IMR-90 (cell line): ENCODE measurements at regions not wholly inside any gene's neighbourhood (a gene's known extent, or its start where the extent isn't known, plus 50 kb on each side); places are given as distances from the start of the nearest gene placed in this dataset.
"Not testable (repeated sequence)": the region's sequence is repeated elsewhere in the genome, so short reads cannot be mapped to it uniquely, and the experiment has no call there.

Experiments
- ATAC-seq: fragments of 200-7000 bp; cut with Tn5 transposase; 2 replicates; pipeline ENCODE4 v1.9.1; 2020; ENCODE audit warnings: low read depth, mild to moderate bottlenecking, moderate library complexity
- BruUV-seq: library from RNA; stranded (reverse); fragments of 400-500 nt; replicated peaks from 2 replicates; lab custom pipeline; 2021; lab: Mats Ljungman, UMichigan
- CTCF ChIA-PET: fragments of 300-600 bp; formaldehyde crosslinking; extraction: SDS; loops from one replicate; lab custom pipeline; 2021; ENCODE audit warnings: antibody characterized with exemption; lab: Yijun Ruan, JAX
- POLR2A ChIA-PET: fragments of 300-600 bp; sonication (Branson Sonifier 250); formaldehyde crosslinking; loops from one replicate; lab custom pipeline; 2022; ENCODE audit warnings: antibody characterized with exemption; ENCODE audit not compliant: unreplicated experiment; lab: Charles Lee
- DNase-seq: peaks from one replicate; pipeline ENCODE4 v3.0.0; 2013
- H2AFZ ChIP-seq: replicated peaks from 2 replicates; pipeline ENCODE3; 2013; ENCODE audit warnings: low read length, mild to moderate bottlenecking; ENCODE audit not compliant: poor library complexity
- H2AK5ac ChIP-seq: 2 replicates; pipeline ENCODE4 v1.6.1; 2013; ENCODE audit warnings: low read depth, low read length, inconsistent platforms
- H2AK9ac ChIP-seq: replicated peaks from 2 replicates; pipeline ENCODE3; 2013; ENCODE audit warnings: mild to moderate bottlenecking, low read depth, low read length, moderate library complexity; ENCODE audit not compliant: poor library complexity
- H2BK120ac ChIP-seq: 2 replicates; pipeline ENCODE4 v1.6.1; 2013; ENCODE audit warnings: low read depth, low read length, inconsistent platforms
- H2BK15ac ChIP-seq: 3 replicates; pipeline ENCODE4 v1.6.1; 2013; ENCODE audit warnings: low read depth, low read length, inconsistent platforms
- H2BK20ac ChIP-seq: 2 replicates; pipeline ENCODE4 v1.6.1; 2013; ENCODE audit warnings: low read depth, mild to moderate bottlenecking, inconsistent platforms, low read length, moderate library complexity
- H2BK5ac ChIP-seq: 2 replicates; pipeline ENCODE4 v1.6.1; 2013; ENCODE audit warnings: mild to moderate bottlenecking, low read depth, low read length, inconsistent platforms; ENCODE audit not compliant: poor library complexity, severe bottlenecking
- H3K14ac ChIP-seq: replicated peaks from 2 replicates; pipeline ENCODE4 v1.6.1; 2013; ENCODE audit warnings: low read depth, low read length, inconsistent platforms
- H3K18ac ChIP-seq: 2 replicates; pipeline ENCODE4 v1.6.1; 2013; ENCODE audit warnings: low read depth, low read length, control low read depth
- H3K23ac ChIP-seq: 2 replicates; pipeline ENCODE4 v1.6.1; 2013; ENCODE audit warnings: low read depth, low read length, inconsistent platforms
- H3K27ac ChIP-seq: 2 replicates; pipeline ENCODE4 v1.5.1; 2013; ENCODE audit warnings: mild to moderate bottlenecking, control low read depth, low read length; ENCODE audit not compliant: insufficient read depth
- H3K27me3 ChIP-seq: 2 replicates; pipeline ENCODE4 v1.6.1; 2013; ENCODE audit warnings: low read length; ENCODE audit not compliant: control insufficient read depth, insufficient read depth
- H3K36me3 ChIP-seq: 2 replicates; pipeline ENCODE4 v1.6.1; 2013; ENCODE audit warnings: low read length, mixed read lengths; ENCODE audit not compliant: control insufficient read depth, insufficient read depth
- H3K4ac ChIP-seq: 2 replicates; pipeline ENCODE4 v1.6.1; 2013; ENCODE audit warnings: low read depth, low read length, inconsistent platforms
- H3K4me1 ChIP-seq: 2 replicates; pipeline ENCODE4 v1.6.1; 2013; ENCODE audit warnings: low read length, mixed read lengths; ENCODE audit not compliant: control insufficient read depth, insufficient read depth
- H3K4me2 ChIP-seq: 2 replicates; pipeline ENCODE4 v1.6.1; 2013; ENCODE audit warnings: low read depth, mild to moderate bottlenecking, control low read depth, low read length, moderate library complexity
- H3K4me3 ChIP-seq: 2 replicates; pipeline ENCODE4 v1.5.1; 2013; ENCODE audit warnings: low read depth, mild to moderate bottlenecking, control low read depth, low read length, moderate library complexity; ENCODE audit not compliant: insufficient read depth
- H3K56ac ChIP-seq: 2 replicates; pipeline ENCODE4 v1.6.1; 2013; ENCODE audit warnings: low read length, inconsistent platforms; ENCODE audit not compliant: insufficient read depth; ENCODE audit errors: extremely low read depth
- H3K79me1 ChIP-seq, 2 experiments: 2 replicates each; pipeline ENCODE4 v1.6.1; 2013; ENCODE audit warnings: low read length in 2 of 2, inconsistent platforms in 1 of 2, low read depth in 1 of 2
- H3K9ac ChIP-seq: 2 replicates; pipeline ENCODE4 v1.6.1; 2013; ENCODE audit warnings: low read depth, low read length, control low read depth
- H3K9me1 ChIP-seq: 2 replicates; pipeline ENCODE4 v1.6.1; 2013; ENCODE audit warnings: low read length, inconsistent platforms; ENCODE audit not compliant: insufficient read depth
- H3K9me3 ChIP-seq: 2 replicates; pipeline ENCODE4 v1.6.1; 2013; ENCODE audit warnings: low read length; ENCODE audit not compliant: control insufficient read depth, insufficient read depth
- H4K20me1 ChIP-seq: 2 replicates; pipeline ENCODE4 v1.6.1; 2013; ENCODE audit warnings: low read length, inconsistent platforms; ENCODE audit not compliant: insufficient read depth
- H4K5ac ChIP-seq: 2 replicates; pipeline ENCODE4 v1.6.1; 2013; ENCODE audit warnings: mild to moderate bottlenecking, low read depth, low read length, control low read depth
- H4K8ac ChIP-seq, 2 experiments: 2 replicates each; pipeline ENCODE4 v1.6.1; 2013; ENCODE audit warnings: low read depth in 2 of 2, low read length in 2 of 2, control low read depth in 1 of 2, inconsistent platforms in 1 of 2
- H4K91ac ChIP-seq: 2 replicates; pipeline ENCODE4 v1.6.1; 2013; ENCODE audit warnings: low read depth, low read length, inconsistent platforms; ENCODE audit not compliant: insufficient read depth
- WGBS, 2 experiments: methylation state at CpG; one replicate each; pipeline versions ENCODE4 v1.1.5 to v1.1.7; 2013; ENCODE audit warnings: missing lambda C conversion rate in 2 of 2; ENCODE audit not compliant: insufficient read length in 1 of 2; ENCODE audit errors: extremely low coverage in 2 of 2; 5-methylcytosine and 5-hydroxymethylcytosine counted together
- dilution Hi-C: fragments of 300-500 bp; cut with HindIII; formaldehyde crosslinking; loops from one replicate; pipeline ENCODE4 v1.14.3; 2018; ENCODE audit warnings: low sequenced_read_pairs; ENCODE audit not compliant: unreplicated experiment
- in situ Hi-C: fragments of 300-500 bp; cut with MboI; formaldehyde crosslinking; loops from 3 replicates; pipeline ENCODE4 v1.14.3; 2019; ENCODE audit warnings: low sequenced_read_pairs, inconsistent platforms, mixed read lengths
- intact Hi-C: fragments of 100-400 bp; cut with micrococcal nuclease; formaldehyde crosslinking; loops from 2 replicates; pipeline ENCODE4 v1.10.0; 2022

DNA sequence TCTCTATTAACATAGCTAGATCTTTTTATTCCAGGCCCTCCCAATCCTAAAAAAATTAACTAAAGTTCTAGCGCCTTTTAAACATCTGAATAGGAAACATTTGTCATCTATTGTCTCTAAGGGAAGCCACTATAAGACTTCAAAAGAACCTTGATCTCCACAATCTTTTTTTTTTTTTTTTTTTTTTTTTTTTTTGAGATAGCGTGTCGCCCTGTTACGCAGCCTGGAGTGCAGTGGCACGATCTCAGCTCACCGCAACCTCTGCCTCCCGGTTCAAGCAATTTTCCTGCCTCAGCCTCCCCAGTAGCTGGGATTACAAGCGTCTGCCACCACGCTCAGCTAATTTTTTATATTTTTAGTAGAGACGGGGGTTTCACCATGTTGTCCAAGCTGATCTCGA is 526.5 kb upstream of the HTR2C start:
- H4K8ac ChIP-seq, ATAC-seq, H3K36me3 ChIP-seq, POLR2A ChIA-PET, H3K4me1 ChIP-seq, H3K23ac ChIP-seq, H2BK15ac ChIP-seq, H3K4me2 ChIP-seq, H3K9ac ChIP-seq, H3K9me1 ChIP-seq, H3K18ac ChIP-seq, H2BK5ac ChIP-seq, BruUV-seq, H4K5ac ChIP-seq, intact Hi-C loops, in situ Hi-C loops, DNase-seq, H2BK120ac ChIP-seq, H2BK20ac ChIP-seq, dilution Hi-C loops, H3K4me3 ChIP-seq, CTCF ChIA-PET, H2AK5ac ChIP-seq, H3K14ac ChIP-seq, H2AK9ac ChIP-seq, H3K9me3 ChIP-seq, H3K4ac ChIP-seq, H4K20me1 ChIP-seq, H3K79me1 ChIP-seq, H3K27me3 ChIP-seq, H3K56ac ChIP-seq, H2AFZ ChIP-seq, H4K91ac ChIP-seq, H3K27ac ChIP-seq: not testable (repeated sequence)
- no CpG with 5 or more reads among the region's 11 CpGs for WGBS, 2 experiments
